Kidney (tissue), 13 donors: ENCODE measurements at regions not wholly inside any gene's neighbourhood (a gene's known extent, or its start where the extent isn't known, plus 50 kb on each side); places are given as distances from the start of the nearest gene placed in this dataset.

Source experiments
- DNase-seq, 5 donors: peaks; one replicate each; pipeline ENCODE4 v3.0.0-alpha.2; 2013 to 2020
- FAIRE-seq: peaks from 2 replicates; lab custom pipeline; 2012; peaks lifted over from hg19 to GRCh38; lab: Jason Lieb, UNC
- H3K27ac ChIP-seq, 2 donors: one replicate each; pipeline ENCODE4 v1.7.0; 2013; ENCODE audit warnings: low read depth in 2 of 2, low read length in 2 of 2, inconsistent platforms in 1 of 2
- H3K27me3 ChIP-seq: one replicate; pipeline ENCODE4 v1.7.1; 2013; ENCODE audit warnings: low read length, inconsistent platforms; ENCODE audit not compliant: control insufficient read depth, insufficient read depth
- H3K36me3 ChIP-seq, 3 donors: one replicate each; pipeline versions ENCODE4 v1.7.0 to v1.7.1; 2013; ENCODE audit warnings: low read length in 3 of 3, control low read depth in 1 of 3, inconsistent platforms in 1 of 3; ENCODE audit not compliant: insufficient read depth in 3 of 3, control insufficient read depth in 2 of 3
- H3K4me1 ChIP-seq, 3 donors: one replicate each; pipeline versions ENCODE4 v1.7.0 to v1.7.1; 2013; ENCODE audit warnings: low read length in 3 of 3, inconsistent platforms in 1 of 3, low read depth in 1 of 3; ENCODE audit not compliant: control insufficient read depth in 2 of 3, insufficient read depth in 2 of 3
- H3K4me3 ChIP-seq, 3 donors: one replicate each; pipeline versions ENCODE4 v1.7.0 to v1.8.1; 2013; ENCODE audit warnings: low read length in 3 of 3, control low read depth in 1 of 3, inconsistent platforms in 1 of 3
- H3K9ac ChIP-seq, 3 donors: one replicate each; pipeline versions ENCODE4 v1.7.0 to v1.7.1; 2013; ENCODE audit warnings: low read length in 3 of 3, control low read depth in 1 of 3, inconsistent platforms in 1 of 3
- H3K9me3 ChIP-seq, 3 donors: one replicate each; pipeline versions ENCODE4 v1.7.0 to v1.7.1; 2013; ENCODE audit warnings: low read length in 3 of 3, control low read depth in 1 of 3, inconsistent platforms in 1 of 3; ENCODE audit not compliant: control insufficient read depth in 2 of 3, insufficient read depth in 1 of 3
- intact Hi-C: fragments of 100-400 bp; cut with DNase I; formaldehyde crosslinking; loops from one replicate; pipeline ENCODE4 v1.11.1; 2022
- TF ChIP-seq, protein P1 (sequence below): IDR thresholded peaks from 3 replicates; pipeline ENCODE4 v1.5.1; 2012; ENCODE audit warnings: mild to moderate bottlenecking, moderate library complexity, borderline replicate concordance; ENCODE audit not compliant: insufficient read depth; ENCODE audit errors: extremely low read depth
- donor health status: control.
- donor health status: control.
- donor health status: control.
- donor health status: control.
- donor health status: control.
- donor health status: DM: yes; HTN: yes; CAD: no.
- donor health status: Normal renal cell carcinoma (clear cell type).

DNA sequence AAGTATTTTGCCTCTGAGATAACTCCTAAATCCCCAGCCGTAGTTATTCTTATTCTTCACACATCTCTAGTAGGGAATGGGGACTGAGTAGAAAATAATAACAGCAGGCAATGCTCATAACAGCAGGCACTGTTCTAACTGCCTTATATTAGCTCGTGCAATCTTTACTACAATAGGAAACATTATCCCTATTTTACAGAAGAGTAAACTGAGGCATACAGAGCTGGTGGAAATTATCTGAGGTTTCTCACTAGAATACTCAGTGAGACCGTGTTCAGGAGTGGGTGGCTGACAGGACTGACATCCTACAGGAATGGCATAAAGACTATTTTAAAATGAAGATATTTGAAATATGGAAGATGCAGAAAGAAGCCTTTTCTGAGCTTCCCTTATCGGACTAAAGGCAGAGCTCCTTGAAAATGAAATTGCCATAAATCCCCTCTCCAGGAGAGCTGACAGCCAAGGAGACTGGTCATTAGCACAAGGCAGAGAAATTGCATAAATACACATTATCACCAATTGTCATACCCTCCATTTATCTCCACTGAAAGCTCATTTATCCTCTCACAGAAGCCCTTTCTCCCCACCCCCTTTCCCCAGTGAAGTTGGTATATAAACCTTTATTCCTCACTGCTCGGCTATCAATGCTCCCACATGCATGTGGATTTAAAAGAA is 93.9 kb downstream of the RASSF10 start:
- intact Hi-C loops = no loop called here
- H3K4me3 ChIP-seq = no peak overlapping the region
- TF ChIP-seq, protein P1, sequence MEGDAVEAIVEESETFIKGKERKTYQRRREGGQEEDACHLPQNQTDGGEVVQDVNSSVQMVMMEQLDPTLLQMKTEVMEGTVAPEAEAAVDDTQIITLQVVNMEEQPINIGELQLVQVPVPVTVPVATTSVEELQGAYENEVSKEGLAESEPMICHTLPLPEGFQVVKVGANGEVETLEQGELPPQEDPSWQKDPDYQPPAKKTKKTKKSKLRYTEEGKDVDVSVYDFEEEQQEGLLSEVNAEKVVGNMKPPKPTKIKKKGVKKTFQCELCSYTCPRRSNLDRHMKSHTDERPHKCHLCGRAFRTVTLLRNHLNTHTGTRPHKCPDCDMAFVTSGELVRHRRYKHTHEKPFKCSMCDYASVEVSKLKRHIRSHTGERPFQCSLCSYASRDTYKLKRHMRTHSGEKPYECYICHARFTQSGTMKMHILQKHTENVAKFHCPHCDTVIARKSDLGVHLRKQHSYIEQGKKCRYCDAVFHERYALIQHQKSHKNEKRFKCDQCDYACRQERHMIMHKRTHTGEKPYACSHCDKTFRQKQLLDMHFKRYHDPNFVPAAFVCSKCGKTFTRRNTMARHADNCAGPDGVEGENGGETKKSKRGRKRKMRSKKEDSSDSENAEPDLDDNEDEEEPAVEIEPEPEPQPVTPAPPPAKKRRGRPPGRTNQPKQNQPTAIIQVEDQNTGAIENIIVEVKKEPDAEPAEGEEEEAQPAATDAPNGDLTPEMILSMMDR = no peak

DNA sequence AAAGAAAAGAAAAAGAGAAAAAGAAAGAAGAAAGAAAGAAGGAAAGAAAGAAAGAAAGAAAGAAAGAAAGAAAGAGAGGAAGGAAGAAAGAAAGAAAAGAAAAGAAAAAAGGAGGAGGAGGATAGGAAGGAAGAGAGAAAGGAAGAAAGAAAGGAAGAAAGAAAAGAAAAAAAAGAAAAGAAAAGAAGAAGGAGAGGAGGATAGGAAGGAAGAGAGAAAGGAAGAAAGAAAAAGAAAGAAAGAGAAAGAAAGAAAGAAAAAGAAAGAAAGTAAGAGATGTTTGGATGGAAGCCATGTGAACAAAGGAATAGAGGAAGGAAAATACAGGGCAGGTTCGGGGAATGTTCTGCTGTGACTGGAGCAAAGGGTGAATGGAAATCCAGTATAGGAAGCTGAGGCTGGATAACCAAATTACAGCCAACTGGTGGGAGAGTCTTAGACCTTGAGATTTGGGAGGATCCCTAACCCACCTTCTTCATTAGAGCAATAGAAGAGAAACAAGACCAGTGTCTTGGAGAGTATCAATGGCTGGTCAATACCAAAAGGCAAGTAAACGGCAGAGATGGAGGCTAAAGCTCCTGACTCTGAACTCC is 94.9 kb downstream of the RASSF10 start:
- no peak for DNase-seq

More for the DNA sequence above, 93.9 kb downstream of the RASSF10 start:
- Histone ChIP-seq H3K9ac (no peak overlapping the region), H3K9me3 (no peaks in the 10 kb centered on the region), H3K4me1 (peaks cover 0 to 3% (median 0%) of the 10 kb centered on the region in 3 donors), H3K36me3 (no peaks in the 10 kb centered on the region), H3K27me3 (no peaks in the 10 kb centered on the region), H3K27ac (no peak overlapping the region)
- no peak for FAIRE-seq
- no peak for DNase-seq

DNA sequence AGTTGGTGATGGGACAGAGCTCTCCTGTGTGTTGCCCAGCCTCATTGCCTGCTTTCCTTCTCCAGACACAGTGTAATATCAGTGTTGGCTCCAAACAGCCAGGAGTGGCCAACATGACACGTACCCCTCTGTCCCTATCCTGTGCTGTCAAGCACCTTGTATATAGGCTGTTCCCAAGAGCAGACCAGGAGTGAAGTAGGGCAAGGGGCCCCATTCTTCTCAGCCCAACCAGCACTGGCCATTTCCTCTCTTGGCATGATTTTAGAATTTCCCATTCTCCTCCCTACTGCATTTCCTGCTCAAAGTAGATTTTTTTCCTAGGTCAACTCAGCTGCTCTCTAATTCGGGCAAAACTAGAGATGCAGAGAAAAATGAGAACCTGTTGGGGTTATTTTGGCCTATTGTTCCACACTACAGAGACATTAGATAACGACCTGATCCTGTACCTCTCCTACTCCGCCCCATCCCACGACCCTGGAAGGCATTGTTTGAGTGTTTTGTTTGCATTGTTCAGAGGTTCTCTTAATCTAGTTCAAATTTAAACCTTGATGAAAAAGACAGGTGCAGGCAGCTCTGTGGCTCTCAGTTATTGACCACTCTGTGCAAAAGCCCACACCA is 95.6 kb downstream of the RASSF10 start:
- peaks cover 0 to 3% (median 0%) of the 10 kb centered on the region in 3 donors for H3K4me1 ChIP-seq
- H3K4me3 ChIP-seq = no peak overlapping the region
- TF ChIP-seq, protein P1 = no peak
- intact Hi-C loops = no loop called here
- H3K36me3 ChIP-seq = no peaks in the 10 kb centered on the region
- H3K9me3 ChIP-seq = no peaks in the 10 kb centered on the region
- no peak overlapping the region for H3K27ac ChIP-seq
- H3K27me3 ChIP-seq = no peaks in the 10 kb centered on the region
- H3K9ac ChIP-seq = no peak overlapping the region
- FAIRE-seq (no peak), DNase-seq (no peak)

More for the DNA sequence above, 94.9 kb downstream of the RASSF10 start:
- Histone ChIP-seq H3K27ac (no peak overlapping the region), H3K9ac (no peak overlapping the region), H3K27me3 (no peaks in the 10 kb centered on the region), H3K4me1 (peaks cover 0 to 3% (median 0%) of the 10 kb centered on the region in 3 donors), H3K4me3 (no peak overlapping the region), H3K9me3 (no peaks in the 10 kb centered on the region), H3K36me3 (no peaks in the 10 kb centered on the region)
- intact Hi-C loops = no loop called here
- TF ChIP-seq, protein P1 = no peak
- FAIRE-seq = no peak
